GM12878 (cell line): ENCODE measurements at regions not wholly inside any gene's neighbourhood (a gene's known extent, or its start where the extent isn't known, plus 50 kb on each side); places are given as distances from the start of the nearest gene placed in this dataset.
A peak's percentile ranks its signal among the peaks of the same experiment; 100 is the strongest.

ENCODE experiments used
- ATAC-seq: fragments of 200-7000 bp; cut with Tn5 transposase; 3 replicates; pipeline ENCODE4 v1.9.1; 2020; ENCODE audit warnings: mild to moderate bottlenecking, moderate library complexity
- BruUV-seq: library from RNA; stranded (reverse); fragments of 400-500 nt; replicated peaks from 2 replicates; lab custom pipeline; 2021; lab: Mats Ljungman, UMichigan
- CTCF ChIA-PET: fragments of 300-600 bp; sonication (Branson Sonifier 250); formaldehyde crosslinking; extraction: SDS; loops from one replicate; lab custom pipeline; 2021; ENCODE audit warnings: inconsistent platforms; lab: Yijun Ruan, JAX
- POLR2A ChIA-PET: fragments of 350-600 bp; formaldehyde crosslinking; extraction: SDS; loops from one replicate; lab custom pipeline; 2021; ENCODE audit warnings: inconsistent platforms; lab: Charles Lee
- RAD21 ChIA-PET: fragments of 300-600 bp; sonication (Branson Sonifier 250); formaldehyde crosslinking; loops from one replicate; lab custom pipeline; 2023; ENCODE audit warnings: antibody characterized with exemption; ENCODE audit not compliant: unreplicated experiment; lab: Charles Lee
- SMC1A ChIA-PET: fragments of 300-600 bp; sonication (Branson Sonifier 250); formaldehyde crosslinking; loops from one replicate; lab custom pipeline; 2023; ENCODE audit not compliant: unreplicated experiment, uncharacterized antibody; lab: Charles Lee
- DNase-seq: peaks from one replicate; pipeline ENCODE4 v3.0.0-alpha.2; 2011; ENCODE audit warnings: low read depth, low spot score
- FAIRE-seq: peaks from 3 replicates; lab custom pipeline; 2011; peaks lifted over from hg19 to GRCh38; lab: Jason Lieb, UNC
- H2AFZ ChIP-seq: 2 replicates; pipeline ENCODE4 v1.6.0; 2011; ENCODE audit warnings: low read depth, low read length, control low read depth; ENCODE audit not compliant: control insufficient read depth
- H3K27ac ChIP-seq: 2 replicates; pipeline ENCODE4 v1.5.1; 2011; ENCODE audit warnings: control low read depth; ENCODE audit not compliant: control insufficient read depth, insufficient read depth
- H3K27me3 ChIP-seq, 2 experiments: replicated peaks in 1 of 2; 2 replicates each; pipeline versions ENCODE4 v1.6.0 to v1.6.1; 2011; ENCODE audit warnings: low read length in 1 of 2; ENCODE audit not compliant: control insufficient read depth in 2 of 2, insufficient read depth in 2 of 2
- H3K36me3 ChIP-seq, 2 experiments: 2 replicates each; pipeline ENCODE4 v1.5.1; 2011; ENCODE audit warnings: low read length in 1 of 2; ENCODE audit not compliant: control insufficient read depth in 2 of 2, insufficient read depth in 2 of 2
- H3K4me1 ChIP-seq: 2 replicates; pipeline ENCODE4 v1.6.1; 2011; ENCODE audit warnings: mild to moderate bottlenecking, low read length, moderate library complexity, mixed read lengths; ENCODE audit not compliant: control insufficient read depth, insufficient read depth
- H3K4me2 ChIP-seq: 2 replicates; pipeline ENCODE4 v1.6.0; 2011; ENCODE audit warnings: control low read depth; ENCODE audit not compliant: control insufficient read depth, insufficient read depth
- H3K4me3 ChIP-seq: fragments of 200-600 bp; sonication (generic); 2 replicates; pipeline ENCODE4 v1.5.1; 2016
- H3K79me2 ChIP-seq: 2 replicates; pipeline ENCODE4 v1.6.0; 2011; ENCODE audit warnings: low read length; ENCODE audit not compliant: control insufficient read depth, insufficient read depth
- H3K9ac ChIP-seq: 2 replicates; pipeline ENCODE4 v1.8.0; 2011; ENCODE audit warnings: low read length, control low read depth, mixed read lengths; ENCODE audit not compliant: control insufficient read depth, insufficient read depth
- H3K9me3 ChIP-seq: replicated peaks from 3 replicates; pipeline ENCODE4 v1.5.1; 2011; ENCODE audit warnings: mild to moderate bottlenecking, low read length; ENCODE audit not compliant: control insufficient read depth, insufficient read depth
- H4K20me1 ChIP-seq: 2 replicates; pipeline ENCODE4 v1.6.0; 2011; ENCODE audit not compliant: control insufficient read depth, insufficient read depth
- ATF2 ChIP-seq: IDR thresholded peaks from 2 replicates; pipeline ENCODE4 v1.6.1; 2012; ENCODE audit warnings: low read length, inconsistent platforms
- BACH1 ChIP-seq: fragments of 450-650 bp; IDR thresholded peaks from 2 replicates; pipeline ENCODE4 v1.6.1; 2017; ENCODE audit warnings: mild to moderate bottlenecking, borderline replicate concordance
- BCL3 ChIP-seq: IDR thresholded peaks from 2 replicates; pipeline ENCODE4 v1.6.1; 2011; ENCODE audit warnings: borderline replicate concordance, low read depth, mild to moderate bottlenecking, moderate library complexity, low read length; ENCODE audit not compliant: insufficient read depth, poor library complexity, severe bottlenecking
- CREM ChIP-seq: IDR thresholded peaks from 2 replicates; pipeline ENCODE4 v1.6.1; 2014; ENCODE audit warnings: antibody characterized with exemption, low read depth
- HSF1 ChIP-seq: fragments of 150-350 bp; IDR thresholded peaks from 2 replicates; pipeline ENCODE4 v1.6.1; 2014; ENCODE audit warnings: mild to moderate bottlenecking, low read depth, low read length
- IRF3 ChIP-seq: fragments of 450-650 bp; IDR thresholded peaks from 2 replicates; pipeline ENCODE4 v1.6.1; 2014; ENCODE audit warnings: mild to moderate bottlenecking
- IRF4 ChIP-seq: IDR thresholded peaks from 2 replicates; pipeline ENCODE4 v1.6.1; 2011; ENCODE audit warnings: low read depth, low read length
- NFIC ChIP-seq: IDR thresholded peaks from 2 replicates; pipeline ENCODE4 v1.6.1; 2012; ENCODE audit warnings: low read depth, mild to moderate bottlenecking, inconsistent platforms, low read length, moderate library complexity
- NFYA ChIP-seq: IDR thresholded peaks from 2 replicates; pipeline ENCODE4 v1.6.1; 2011; ENCODE audit warnings: low read depth, mild to moderate bottlenecking, low read length, improper control_type of control experiment, borderline replicate concordance
- PAX5 ChIP-seq: IDR thresholded peaks from 2 replicates; pipeline ENCODE4 v1.6.1; 2011; ENCODE audit warnings: low read depth, low read length, borderline replicate concordance
- PAX8 ChIP-seq: fragments of 450-650 bp; IDR thresholded peaks from 2 replicates; pipeline ENCODE4 v1.6.1; 2017; ENCODE audit warnings: mild to moderate bottlenecking, moderate library complexity
- SIN3A ChIP-seq: IDR thresholded peaks from 2 replicates; pipeline ENCODE4 v1.6.1; 2012; ENCODE audit warnings: low read depth, low read length, improper control_type of control experiment
- TBL1XR1 ChIP-seq: IDR thresholded peaks from 2 replicates; pipeline ENCODE4 v1.6.1; 2012; ENCODE audit warnings: low read depth, low read length, improper control_type of control experiment
- ZBTB33 ChIP-seq: fragments of 450-650 bp; IDR thresholded peaks from 2 replicates; pipeline ENCODE4 v1.6.1; 2017; ENCODE audit warnings: mild to moderate bottlenecking
- WGBS: methylation state at CpG from one replicate; pipeline ENCODE4 v1.1.6; 2016; ENCODE audit warnings: low lambda C conversion rate; ENCODE audit not compliant: insufficient replicate concordance, insufficient coverage; ENCODE audit errors: missing lambda C conversion rate; 5-methylcytosine and 5-hydroxymethylcytosine counted together
- in situ Hi-C: fragments of 300-500 bp; cut with MboI; formaldehyde crosslinking; loops from 9 replicates; pipeline ENCODE4 v1.14.3; 2018; ENCODE audit warnings: mixed read lengths
- intact Hi-C: fragments of 100-400 bp; cut with micrococcal nuclease; formaldehyde crosslinking; loops from one replicate; pipeline ENCODE4 v1.14.2; 2022; ENCODE audit not compliant: unreplicated experiment

GRCh38 chr15:38631119-38632075, 66.8 kb upstream of the RASGRP1 start:
- H3K27me3 ChIP-seq = no peaks in the 10 kb centered on the region
- H3K9me3 ChIP-seq = no peaks in the 10 kb centered on the region
- H3K4me1 ChIP-seq = no peaks in the 10 kb centered on the region
- no peaks in the 10 kb centered on the region for H3K79me2 ChIP-seq
- H3K9ac ChIP-seq = no peak overlapping the region; the same call in 1 of the 2 replicates
- FAIRE-seq (no peak), DNase-seq (no peak), ATAC-seq (peak; percentile 77)
- RAD21 ChIA-PET = interaction anchor here (0.7 to 27.0 kb wide), 20 partner anchors 7 to 190 kb away, joined by 3 to 737 read pairs (median 8); partner anchors contain the start of gene RASGRP1
- SMC1A ChIA-PET = interaction anchor here (0.7 to 42.6 kb wide), 21 partner anchors 9 to 190 kb away, joined by 3 to 1803 read pairs (median 6); partner anchors contain the start of gene RASGRP1
- intact Hi-C loops (loop anchor here (2.0 kb wide), 1 partner anchor 39 kb away; no protein-coding TSS in a partner anchor), in situ Hi-C loops (no loop called here)
- H3K36me3 ChIP-seq = no peaks in the 10 kb centered on the region
- no peak overlapping the region; the same call in 1 of the 2 replicates for H3K27ac ChIP-seq
- H3K4me2 ChIP-seq = no peak overlapping the region
- no peak overlapping the region; the same call in 1 of the 2 replicates for H2AFZ ChIP-seq
- no TSS peak for BruUV-seq
- POLR2A ChIA-PET = interaction anchor here (0.6 to 19.6 kb wide), 18 partner anchors 10 to 1545 kb away, joined by 3 to 310 read pairs (median 11); partner anchors contain the start of gene RASGRP1
- no peaks in the 10 kb centered on the region for H4K20me1 ChIP-seq
- no peak overlapping the region for H3K4me3 ChIP-seq
- CTCF ChIA-PET = interaction anchor here (0.6 to 15.4 kb wide), 18 partner anchors 10 to 191 kb away, joined by 3 to 188 read pairs (median 10); partner anchors contain the start of gene RASGRP1
- 18% methylated on average over 5 of the region's 5 CpGs for WGBS
- TF ChIP-seq TBL1XR1 = no peak
- no peak for TF ChIP-seq CREM
- no peak for TF ChIP-seq ATF2
- TF ChIP-seq BCL3 = no peak
- TF ChIP-seq SIN3A = no peak
- no peak for TF ChIP-seq PAX5
- TF ChIP-seq HSF1 = no peak
- peak; percentile 32; the same call in 1 of the 2 replicates for TF ChIP-seq NFIC
- TF ChIP-seq ZBTB33 = no peak
- no peak for TF ChIP-seq IRF3
- TF ChIP-seq IRF4 = no peak
- TF ChIP-seq BACH1 = peak; percentile 11; the same call in 1 of the 2 replicates
- TF ChIP-seq NFYA = no peak
- TF ChIP-seq PAX8 = 0 out of 2 replicates have a peak, but pooled peaks have one; percentile 17
